Upper lobe of left lung (tissue), 6 donors: ENCODE measurements at regions not wholly inside any gene's neighbourhood (a gene's known extent, or its start where the extent isn't known, plus 50 kb on each side); places are given as distances from the start of the nearest gene placed in this dataset.

Experiments used
- ATAC-seq, 2 donors: fragments of 200-7000 bp; cut with Tn5 transposase; one replicate each; pipeline ENCODE4 v1.9.1; 2022; ENCODE audit warnings: mild to moderate bottlenecking in 2 of 2, moderate library complexity in 2 of 2; ENCODE audit not compliant: low FRiP score in 2 of 2
- DNase-seq, 2 donors: peaks; one replicate each; pipeline ENCODE4 v3.0.0-alpha.2; 2019 to 2020
- H3K27ac ChIP-seq, 4 donors: fragments of 200-600 bp; sonication (generic); one replicate each; pipeline ENCODE4 v1.5.1; 2016 to 2019
- H3K27me3 ChIP-seq, 4 donors: fragments of 200-600 bp; sonication (generic); one replicate each; pipeline ENCODE4 v1.5.1; 2017 to 2019
- H3K36me3 ChIP-seq, 4 donors: fragments of 200-600 bp; sonication (generic); one replicate each; pipeline ENCODE4 v1.5.1; 2016 to 2019
- H3K4me1 ChIP-seq, 4 donors: fragments of 200-600 bp; sonication (generic); one replicate each; pipeline ENCODE4 v1.5.1; 2018 to 2019
- H3K4me3 ChIP-seq, 4 donors: fragments of 200-600 bp; sonication (generic); one replicate each; pipeline ENCODE4 v1.5.1; 2017 to 2019; ENCODE audit warnings: mild to moderate bottlenecking in 2 of 4, moderate library complexity in 1 of 4
- H3K9me3 ChIP-seq, 4 donors: fragments of 200-600 bp; sonication (generic); one replicate each; pipeline ENCODE4 v1.5.1; 2018 to 2019
- EP300 ChIP-seq, 4 donors: sonication (generic); formaldehyde crosslinking; IDR thresholded peaks; one replicate each; pipeline ENCODE4 v1.5.1; 2017; ENCODE audit warnings: antibody characterized with exemption in 4 of 4, control low read depth in 2 of 4
- POLR2A ChIP-seq, 4 donors: fragments of 450-650 bp; IDR thresholded peaks; one replicate each; pipeline ENCODE4 v1.5.1; 2016 to 2017; ENCODE audit warnings: antibody characterized with exemption in 4 of 4, mild to moderate bottlenecking in 2 of 4
- POLR2AphosphoS5 ChIP-seq, 2 donors: sonication (generic); formaldehyde crosslinking; IDR thresholded peaks; one replicate each; pipeline ENCODE4 v1.5.1; 2017; ENCODE audit warnings: antibody characterized with exemption in 2 of 2
- WGBS, 2 donors: methylation state at CpG; one replicate each; pipeline ENCODE4 v1.1.5; 2017 to 2018; 5-methylcytosine and 5-hydroxymethylcytosine counted together
- TF ChIP-seq, protein P1 (sequence below), 6 experiments: fragments of 450-650 bp in 4 of 6; fragments of 200-600 bp in 2 of 6; sonication (generic) in 2 of 6; IDR thresholded peaks; one replicate each; pipeline ENCODE4 v1.5.1; 2016 to 2019; ENCODE audit warnings: antibody characterized with exemption in 6 of 6
- donor health status: DM: no; HTN: no; CAD: no; lungs with moderate emphysema.
- donor health status: DM: no; HTN: yes; CAD: no; lungs with severe emphysema.

DNA sequence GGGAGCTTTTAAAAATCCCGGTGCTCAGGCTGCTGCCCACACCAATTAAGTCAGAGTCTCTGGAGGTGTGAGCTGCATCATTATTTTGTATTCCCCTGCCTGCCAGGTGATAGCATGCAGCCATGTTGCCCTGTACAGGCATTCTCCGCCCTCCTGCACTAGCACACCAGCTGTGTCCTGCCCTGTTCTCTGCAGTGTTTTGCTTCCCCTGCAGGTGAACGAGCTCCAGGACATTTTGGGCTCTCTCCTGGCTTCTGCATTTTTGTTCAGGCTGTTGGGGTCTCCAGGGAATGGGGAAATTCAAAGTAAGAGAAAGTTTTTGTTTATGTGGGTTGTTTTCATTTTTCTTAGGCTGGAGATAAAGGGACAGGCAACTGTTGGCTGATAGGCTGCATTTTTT lies 271.0 kb upstream of the COBL start:
- H3K4me3 ChIP-seq = no peak overlapping the region
- no peaks in the 10 kb centered on the region for H3K36me3 ChIP-seq
- TF ChIP-seq POLR2A (IDR thresholded peaks at IDR 0.05) (no peak), POLR2AphosphoS5 (IDR thresholded peaks at IDR 0.05) (no peak), EP300 (IDR thresholded peaks at IDR 0.05) (no peak)
- TF ChIP-seq, protein P1, sequence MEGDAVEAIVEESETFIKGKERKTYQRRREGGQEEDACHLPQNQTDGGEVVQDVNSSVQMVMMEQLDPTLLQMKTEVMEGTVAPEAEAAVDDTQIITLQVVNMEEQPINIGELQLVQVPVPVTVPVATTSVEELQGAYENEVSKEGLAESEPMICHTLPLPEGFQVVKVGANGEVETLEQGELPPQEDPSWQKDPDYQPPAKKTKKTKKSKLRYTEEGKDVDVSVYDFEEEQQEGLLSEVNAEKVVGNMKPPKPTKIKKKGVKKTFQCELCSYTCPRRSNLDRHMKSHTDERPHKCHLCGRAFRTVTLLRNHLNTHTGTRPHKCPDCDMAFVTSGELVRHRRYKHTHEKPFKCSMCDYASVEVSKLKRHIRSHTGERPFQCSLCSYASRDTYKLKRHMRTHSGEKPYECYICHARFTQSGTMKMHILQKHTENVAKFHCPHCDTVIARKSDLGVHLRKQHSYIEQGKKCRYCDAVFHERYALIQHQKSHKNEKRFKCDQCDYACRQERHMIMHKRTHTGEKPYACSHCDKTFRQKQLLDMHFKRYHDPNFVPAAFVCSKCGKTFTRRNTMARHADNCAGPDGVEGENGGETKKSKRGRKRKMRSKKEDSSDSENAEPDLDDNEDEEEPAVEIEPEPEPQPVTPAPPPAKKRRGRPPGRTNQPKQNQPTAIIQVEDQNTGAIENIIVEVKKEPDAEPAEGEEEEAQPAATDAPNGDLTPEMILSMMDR (IDR thresholded peaks at IDR 0.05) = no peak
- no peaks in the 10 kb centered on the region for H3K4me1 ChIP-seq
- no peaks in the 10 kb centered on the region for H3K27me3 ChIP-seq
- 60 to 68% methylated on average over 3 of the region's 3 CpGs for WGBS, 2 donors
- H3K27ac ChIP-seq = no peak overlapping the region
- no peaks in the 10 kb centered on the region for H3K9me3 ChIP-seq
- DNase-seq (no peak), ATAC-seq (no peak)

DNA sequence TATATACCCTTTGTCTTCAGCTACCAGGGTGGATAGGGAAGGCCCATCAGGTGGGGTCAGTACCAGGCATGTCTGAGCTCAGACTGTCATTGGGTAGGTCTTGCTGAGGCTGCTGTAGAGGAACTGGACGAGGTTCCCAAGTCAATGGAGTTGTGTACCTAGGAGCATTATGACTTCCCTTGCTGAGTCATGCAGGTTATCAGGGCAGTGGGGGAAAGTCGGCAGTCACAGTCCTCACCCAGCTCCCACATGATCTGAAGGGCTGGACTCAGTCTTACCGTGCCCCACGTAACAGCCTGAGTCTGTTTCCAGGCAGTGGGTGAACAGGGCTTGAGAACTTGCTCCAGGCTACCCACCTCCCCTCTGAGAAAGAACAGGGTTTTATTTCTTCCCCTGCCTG lies 260.8 kb upstream of the COBL start:
- ATAC-seq (no peak), DNase-seq (no peak)
- Histone ChIP-seq H3K27me3 (no peaks in the 10 kb centered on the region), H3K9me3 (no peaks in the 10 kb centered on the region), H3K4me3 (no peak overlapping the region), H3K36me3 (no peaks in the 10 kb centered on the region), H3K4me1 (no peaks in the 10 kb centered on the region), H3K27ac (no peak overlapping the region)
- WGBS, 2 donors = 85 to 92% methylated on average over 2 to 4 of the region's 4 CpGs
- no peak for TF ChIP-seq EP300 (IDR thresholded peaks at IDR 0.05)
- TF ChIP-seq, protein P1 (IDR thresholded peaks at IDR 0.05) = no peak
- no peak for TF ChIP-seq POLR2A (IDR thresholded peaks at IDR 0.05)
- TF ChIP-seq POLR2AphosphoS5 (IDR thresholded peaks at IDR 0.05) = no peak

DNA sequence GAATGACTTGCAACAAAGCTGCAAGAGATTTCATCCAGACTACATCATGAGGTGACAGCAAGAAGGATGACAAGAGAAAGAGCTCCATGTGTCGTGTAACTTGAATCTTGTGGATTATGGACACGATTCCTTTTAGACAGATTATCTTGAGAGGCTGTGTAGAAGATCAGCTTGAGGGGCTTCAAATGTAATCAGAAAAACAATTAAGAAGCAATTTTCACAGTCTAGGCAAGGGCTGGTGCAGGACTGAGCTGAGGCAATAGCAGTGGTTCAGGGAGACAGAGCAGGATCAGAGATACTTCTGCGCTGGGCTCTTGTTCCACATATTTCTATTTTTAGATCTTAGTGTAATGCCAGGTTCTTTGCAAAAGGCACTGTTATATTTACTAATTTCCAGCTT lies 253.0 kb upstream of the COBL start:
- Histone ChIP-seq H3K36me3 (no peaks in the 10 kb centered on the region), H3K9me3 (no peaks in the 10 kb centered on the region), H3K27ac (no peak overlapping the region), H3K27me3 (no peaks in the 10 kb centered on the region), H3K4me3 (no peak overlapping the region), H3K4me1 (no peaks in the 10 kb centered on the region)
- ATAC-seq = no peak
- no peak for DNase-seq
- WGBS, 2 donors = 80 to 88% methylated on average over 3 of the region's 3 CpGs
- TF ChIP-seq POLR2A (IDR thresholded peaks at IDR 0.05) (no peak), EP300 (IDR thresholded peaks at IDR 0.05) (no peak), POLR2AphosphoS5 (IDR thresholded peaks at IDR 0.05) (no peak)
- TF ChIP-seq, protein P1 (IDR thresholded peaks at IDR 0.05) = no peak

DNA sequence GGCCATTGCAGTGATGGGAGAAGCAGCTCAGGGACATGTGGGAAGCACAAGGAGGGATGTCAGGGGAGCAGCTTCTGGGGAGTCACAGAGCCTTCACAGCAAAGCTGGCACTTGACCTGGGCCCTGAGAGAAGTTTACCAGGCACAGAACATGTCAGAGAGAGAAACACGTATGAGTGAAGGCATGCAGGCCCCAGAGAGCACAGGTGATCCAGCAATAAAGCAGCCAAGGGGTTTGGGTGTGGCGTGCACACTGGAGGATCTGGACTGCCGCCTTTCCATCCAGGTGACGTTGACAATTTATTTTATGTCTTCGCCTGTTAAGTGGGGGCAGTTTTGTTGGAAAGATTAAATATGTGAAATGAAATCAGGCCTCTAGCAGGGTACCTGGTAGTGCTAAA lies 252.6 kb upstream of the COBL start:
- H3K27me3 ChIP-seq = no peaks in the 10 kb centered on the region
- ATAC-seq (no peak), DNase-seq (no peak)
- H3K4me3 ChIP-seq = no peak overlapping the region
- no peaks in the 10 kb centered on the region for H3K4me1 ChIP-seq
- no peaks in the 10 kb centered on the region for H3K9me3 ChIP-seq
- no peaks in the 10 kb centered on the region for H3K36me3 ChIP-seq
- whole genome bisulfite sequencing, 2 donors = 86 to 88% methylated on average over 5 of the region's 5 CpGs
- no peak overlapping the region for H3K27ac ChIP-seq
- TF ChIP-seq EP300 (IDR thresholded peaks at IDR 0.05) (no peak), POLR2AphosphoS5 (IDR thresholded peaks at IDR 0.05) (no peak), POLR2A (IDR thresholded peaks at IDR 0.05) (no peak)
- TF ChIP-seq, protein P1 (IDR thresholded peaks at IDR 0.05) = no peak

DNA sequence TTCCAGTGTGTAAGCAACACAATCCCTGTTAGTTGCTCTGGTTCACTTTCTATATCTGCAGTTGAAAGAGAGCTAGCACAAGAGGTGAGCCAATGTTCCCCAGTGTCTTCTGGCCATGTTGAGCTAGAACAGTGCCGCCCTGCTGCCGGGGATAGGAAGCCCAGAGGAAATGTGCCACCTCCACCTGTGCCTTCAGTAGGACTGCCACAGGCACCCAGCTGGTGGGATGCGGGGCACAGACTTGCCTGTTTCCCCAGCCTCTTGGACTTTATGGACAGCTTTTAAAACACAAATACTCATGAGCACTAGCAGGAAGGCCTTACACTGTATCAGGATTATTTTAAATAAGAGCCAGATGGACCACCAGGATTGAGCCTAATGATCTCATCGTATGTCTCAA lies 234.5 kb upstream of the COBL start:
- H3K27me3 ChIP-seq = no peaks in the 10 kb centered on the region
- no peak for ATAC-seq
- WGBS, 2 donors = 74 to 96% methylated on average over 2 to 4 of the region's 4 CpGs

More for the DNA sequence above, 234.5 kb upstream of the COBL start:
- H3K4me1 ChIP-seq = no peaks in the 10 kb centered on the region
- H3K4me3 ChIP-seq = no peak overlapping the region
- no peak overlapping the region for H3K27ac ChIP-seq
- TF ChIP-seq, protein P1 (IDR thresholded peaks at IDR 0.05) = no peak
- TF ChIP-seq POLR2AphosphoS5 (IDR thresholded peaks at IDR 0.05) = no peak
- TF ChIP-seq POLR2A (IDR thresholded peaks at IDR 0.05) = no peak
- TF ChIP-seq EP300 (IDR thresholded peaks at IDR 0.05) = no peak
- H3K9me3 ChIP-seq = peaks cover 0 to 9% (median 0%) of the 10 kb centered on the region in 4 donors
- no peaks in the 10 kb centered on the region for H3K36me3 ChIP-seq
- DNase-seq = no peak
